Endodermal cell (in vitro differentiated cells): ENCODE measurements at regions not wholly inside any gene's neighbourhood (a gene's known extent, or its start where the extent isn't known, plus 50 kb on each side); places are given as distances from the start of the nearest gene placed in this dataset.

Experiments
- DNase-seq: peaks from one replicate; pipeline ENCODE4 v3.0.0-alpha.2; 2017
- H3K27ac ChIP-seq: 2 replicates; pipeline ENCODE4 v1.5.1; 2013; ENCODE audit warnings: mild to moderate bottlenecking, low read depth, low read length, moderate library complexity
- H3K27me3 ChIP-seq: 2 replicates; pipeline ENCODE4 v1.6.1; 2013; ENCODE audit warnings: mild to moderate bottlenecking, low read length, moderate library complexity; ENCODE audit not compliant: insufficient read depth, control insufficient read depth, poor library complexity, severe bottlenecking
- H3K36me3 ChIP-seq: 2 replicates; pipeline ENCODE4 v1.7.0; 2013; ENCODE audit warnings: mild to moderate bottlenecking, low read length, moderate library complexity; ENCODE audit not compliant: control insufficient read depth, insufficient read depth
- H3K4me1 ChIP-seq: one replicate; pipeline ENCODE4 v1.7.0; 2013; ENCODE audit warnings: low read length; ENCODE audit not compliant: control insufficient read depth, insufficient read depth
- H3K4me3 ChIP-seq: 2 replicates; pipeline ENCODE4 v1.5.1; 2013; ENCODE audit warnings: mild to moderate bottlenecking, low read length, moderate library complexity
- H3K9ac ChIP-seq: 2 replicates; pipeline ENCODE4 v1.6.1; 2013; ENCODE audit warnings: mild to moderate bottlenecking, low read length, moderate library complexity; ENCODE audit not compliant: poor library complexity, severe bottlenecking; ENCODE audit errors: extremely low read depth
- H3K9me3 ChIP-seq: 2 replicates; pipeline ENCODE4 v1.6.1; 2013; ENCODE audit warnings: mild to moderate bottlenecking, low read length, moderate library complexity; ENCODE audit not compliant: control insufficient read depth
- H3K27ac Mint-ChIP-seq: 2 replicates; pipeline ENCODE4 v1.8.0; 2020; ENCODE audit warnings: mixed read lengths
- H3K27me3 Mint-ChIP-seq: 2 replicates; pipeline ENCODE4 v1.8.0; 2021; ENCODE audit warnings: mild to moderate bottlenecking, mixed read lengths; ENCODE audit not compliant: insufficient read depth
- H3K36me3 Mint-ChIP-seq: 2 replicates; pipeline ENCODE4 v1.8.0; 2020; ENCODE audit warnings: low read depth, mixed read lengths
- H3K4me1 Mint-ChIP-seq: 2 replicates; pipeline ENCODE4 v1.8.0; 2020; ENCODE audit warnings: mixed read lengths
- H3K4me3 Mint-ChIP-seq: 2 replicates; pipeline ENCODE4 v1.8.0; 2020; ENCODE audit warnings: mild to moderate bottlenecking, moderate library complexity, mixed read lengths
- H3K9me3 Mint-ChIP-seq: 2 replicates; pipeline ENCODE4 v1.8.0; 2020; ENCODE audit warnings: mild to moderate bottlenecking, mixed read lengths
- CTCF ChIP-seq: fragments of 200-600 bp; sonication (generic); conservative IDR thresholded peaks from 2 replicates; pipeline ENCODE4 v1.5.0; 2021; ENCODE audit warnings: antibody characterized with exemption, mild to moderate bottlenecking
- WGBS, 2 experiments: methylation state at CpG; one replicate each; pipeline versions ENCODE4 v1.1.5 to v1.1.7; 2013; ENCODE audit warnings: missing lambda C conversion rate in 2 of 2, mixed read lengths in 1 of 2; ENCODE audit not compliant: insufficient coverage in 1 of 2, insufficient read length in 1 of 2; 5-methylcytosine and 5-hydroxymethylcytosine counted together

GRCh38 chr2:234261736-234262135 is 211.2 kb downstream of the SPP2 start:
- Mint-ChIP-seq H3K27me3 (no peaks in the 10 kb centered on the region), H3K36me3 (no peaks in the 10 kb centered on the region), H3K4me1 (peaks cover 18% of the 10 kb centered on the region), H3K4me3 (no peak overlapping the region), H3K9me3 (no peaks in the 10 kb centered on the region), H3K27ac (no peak overlapping the region)
- DNase-seq = no peak
- no peaks in the 10 kb centered on the region for H3K27me3 ChIP-seq
- H3K4me1 ChIP-seq = no peaks in the 10 kb centered on the region
- peaks cover 7% of the 10 kb centered on the region for H3K9me3 ChIP-seq
- WGBS, 2 experiments = 89 to 100% methylated on average over 1 to 2 of the region's 2 CpGs
- no peak for TF ChIP-seq CTCF
- no peak overlapping the region for H3K4me3 ChIP-seq
- H3K36me3 ChIP-seq = no peaks in the 10 kb centered on the region
- no peak overlapping the region for H3K27ac ChIP-seq
- no peak overlapping the region for H3K9ac ChIP-seq

- Mint-ChIP-seq H3K27ac (no peak overlapping the region), H3K9me3 (no peaks in the 10 kb centered on the region), H3K27me3 (no peaks in the 10 kb centered on the region), H3K36me3 (no peaks in the 10 kb centered on the region), H3K4me1 (peaks cover 16% of the 10 kb centered on the region), H3K4me3 (no peak overlapping the region)
- no peak overlapping the region for H3K27ac ChIP-seq
- TF ChIP-seq CTCF = no peak
- H3K27me3 ChIP-seq = no peaks in the 10 kb centered on the region
- peaks cover 7% of the 10 kb centered on the region for H3K9me3 ChIP-seq
- no peak for DNase-seq
- no peak overlapping the region for H3K4me3 ChIP-seq
- WGBS, 2 experiments = 96% methylated on average over 2 of the region's 2 CpGs; no CpG with 5 or more reads in 1 of the 2 experiments
- no peaks in the 10 kb centered on the region for H3K4me1 ChIP-seq
- no peaks in the 10 kb centered on the region for H3K36me3 ChIP-seq
- H3K9ac ChIP-seq = no peak overlapping the region
Measured at GRCh38 chr2:234259440-234259839, 208.9 kb downstream of the SPP2 start.

- Histone ChIP-seq H3K27me3 (no peaks in the 10 kb centered on the region), H3K27ac (no peak overlapping the region), H3K9me3 (peaks cover 7% of the 10 kb centered on the region), H3K9ac (no peak overlapping the region), H3K4me1 (no peaks in the 10 kb centered on the region), H3K36me3 (no peaks in the 10 kb centered on the region), H3K4me3 (no peak overlapping the region)
- no peak overlapping the region for H3K27ac Mint-ChIP-seq
- no peak for TF ChIP-seq CTCF
- H3K9me3 Mint-ChIP-seq = no peaks in the 10 kb centered on the region
- DNase-seq = no peak
- 89 to 90% methylated on average over 4 to 5 of the region's 5 CpGs for WGBS, 2 experiments
- no peaks in the 10 kb centered on the region for H3K27me3 Mint-ChIP-seq
- peaks cover 16% of the 10 kb centered on the region for H3K4me1 Mint-ChIP-seq
- no peaks in the 10 kb centered on the region for H3K36me3 Mint-ChIP-seq
- H3K4me3 Mint-ChIP-seq = no peak overlapping the region
Measured at GRCh38 chr2:234258562-234259141, 208.2 kb downstream of the SPP2 start.
